ENCODE measurements at regions not wholly inside any gene's neighbourhood (a gene's known extent, or its start where the extent isn't known, plus 50 kb on each side); places are given as distances from the start of the nearest gene placed in this dataset.
"Not testable (repeated sequence)": the region's sequence is repeated elsewhere in the genome, so short reads cannot be mapped to it uniquely, and the experiment has no call there.

DNA sequence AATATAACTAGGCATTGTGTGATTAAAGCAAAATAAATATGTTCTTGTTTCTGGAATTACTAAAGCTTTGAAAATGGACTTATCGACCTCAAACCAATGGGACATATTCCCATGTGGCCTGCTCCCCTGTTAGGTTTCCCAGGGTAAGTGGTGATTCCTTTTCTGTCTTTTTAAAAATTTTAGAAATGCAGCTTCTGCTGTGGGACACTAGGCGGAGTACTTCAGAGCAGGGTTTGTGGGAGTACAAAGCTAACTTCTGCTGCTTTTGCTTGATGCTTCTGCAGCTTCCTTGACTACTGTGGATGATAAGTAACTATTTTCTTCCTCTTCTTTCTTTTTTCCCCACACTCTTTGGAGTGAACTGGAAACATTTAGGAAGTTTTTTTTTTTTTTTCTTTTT is 2632.4 kb upstream of the DEFB115 start:
- H3K4me3 ChIP-seq (ENCODE audit: low read length in 3 of 3); H3K36me3 ChIP-seq (ENCODE audit: control insufficient read depth in 2 of 3, insufficient read depth in 3 of 3, low read length in 3 of 3); intact Hi-C loops (cut with DNase I); FAIRE-seq; H3K4me1 ChIP-seq (ENCODE audit: control insufficient read depth in 2 of 3, insufficient read depth in 2 of 3, low read depth in 1 of 3, low read length in 3 of 3); H3K9ac ChIP-seq (ENCODE audit: low read length in 3 of 3); H3K27ac ChIP-seq (ENCODE audit: low read depth in 2 of 2, low read length in 2 of 2); H3K27me3 ChIP-seq (ENCODE audit: control insufficient read depth, insufficient read depth, low read length); DNase-seq; H3K9me3 ChIP-seq (ENCODE audit: control insufficient read depth in 2 of 3, insufficient read depth in 1 of 3, low read length in 3 of 3): not testable (repeated sequence)

DNA sequence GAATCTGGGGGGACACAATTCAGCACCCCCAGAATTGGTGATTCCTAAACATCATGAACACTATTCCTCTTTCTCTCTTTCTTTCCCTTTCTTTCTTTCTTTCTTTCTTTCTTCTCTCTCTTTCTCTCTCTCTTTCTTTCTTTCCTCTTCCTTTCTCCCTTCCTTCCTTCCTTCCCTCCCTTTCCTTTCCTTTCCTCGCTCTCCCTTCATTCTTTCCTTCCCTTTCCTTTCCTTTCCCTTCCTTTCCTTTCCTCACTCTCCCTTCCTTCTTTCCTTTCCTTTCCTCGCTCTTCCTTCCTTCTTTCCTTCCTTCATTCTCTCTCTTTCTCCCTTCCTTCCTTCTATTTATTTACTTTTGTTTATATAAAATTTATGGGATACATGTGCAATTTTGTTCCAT is 2616.6 kb upstream of the DEFB115 start:
- FAIRE-seq; intact Hi-C loops (cut with DNase I): not testable (repeated sequence)

More for the DNA sequence above, 2616.6 kb upstream of the DEFB115 start:
- H3K27me3 ChIP-seq (ENCODE audit: control insufficient read depth, insufficient read depth, low read length); DNase-seq; H3K9ac ChIP-seq (ENCODE audit: low read length in 3 of 3); H3K4me3 ChIP-seq (ENCODE audit: low read length in 3 of 3); H3K36me3 ChIP-seq (ENCODE audit: control insufficient read depth in 2 of 3, insufficient read depth in 3 of 3, low read length in 3 of 3); H3K27ac ChIP-seq (ENCODE audit: low read depth in 2 of 2, low read length in 2 of 2); H3K9me3 ChIP-seq (ENCODE audit: control insufficient read depth in 2 of 3, insufficient read depth in 1 of 3, low read length in 3 of 3); H3K4me1 ChIP-seq (ENCODE audit: control insufficient read depth in 2 of 3, insufficient read depth in 2 of 3, low read depth in 1 of 3, low read length in 3 of 3): not testable (repeated sequence)
